ENCODE measurements at regions not wholly inside any gene's neighbourhood (a gene's known extent, or its start where the extent isn't known, plus 50 kb on each side); places are given as distances from the start of the nearest gene placed in this dataset.

DNA sequence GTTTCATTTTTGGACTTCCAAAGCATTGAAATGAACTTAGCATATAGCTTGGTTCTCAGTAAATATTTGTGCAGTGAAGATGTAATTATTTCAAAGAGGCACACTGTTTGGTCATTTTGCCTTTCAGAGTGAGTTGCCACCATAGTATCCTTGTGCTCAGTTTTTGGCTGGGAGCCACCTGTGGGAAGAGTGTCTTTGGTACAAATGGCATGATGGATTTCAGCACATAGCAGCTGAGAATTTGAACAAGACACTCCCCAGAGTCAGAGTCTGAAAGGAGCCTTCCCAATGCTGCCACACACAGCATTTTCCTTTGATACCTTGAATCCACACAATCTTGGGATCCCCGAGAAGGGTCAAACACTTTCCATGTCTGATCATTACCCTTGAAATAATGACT, 897.2 kb upstream of the ARPP21 start:
- no peak for TF ChIP-seq CTCF (IDR thresholded peaks at IDR 0.05; ENCODE audit: insufficient read depth, low read length)
- H3K4me3 ChIP-seq (ENCODE audit: low read depth, low read length) = no peak overlapping the region
- DNase-seq (ENCODE audit: low read depth) = no peak

DNA sequence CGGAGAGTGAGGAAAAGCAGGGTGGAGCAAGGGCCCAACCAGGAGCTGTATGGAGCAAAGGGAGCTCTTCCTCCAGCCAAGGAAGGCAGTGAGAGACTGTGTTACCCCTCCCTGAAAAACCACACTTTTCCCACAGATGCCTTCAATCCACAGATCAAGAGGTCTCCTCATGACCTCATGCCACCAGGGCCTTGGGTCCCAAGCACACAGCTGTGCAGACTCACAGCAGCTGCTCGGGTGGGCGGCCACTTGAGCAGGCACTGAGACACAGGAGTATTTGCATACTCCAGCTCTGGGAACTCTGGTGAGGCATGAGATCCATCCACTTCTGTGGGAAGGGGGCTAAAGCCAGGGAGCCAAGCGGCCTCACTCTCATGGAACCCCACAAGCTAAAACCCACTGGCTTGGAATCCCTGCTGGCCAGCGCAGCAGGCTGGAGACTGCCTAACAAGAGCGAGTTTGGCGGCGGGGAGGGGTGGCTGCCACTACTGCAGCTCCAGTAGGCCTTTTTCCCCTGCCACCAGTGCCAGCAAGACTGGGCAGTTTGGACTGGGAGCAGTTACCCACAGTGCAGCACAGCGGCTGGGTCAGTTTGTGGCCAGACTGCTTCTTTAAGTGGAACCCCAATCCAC, 880.6 kb upstream of the ARPP21 start:
- H3K4me3 ChIP-seq (ENCODE audit: low read depth, low read length) = no peak overlapping the region
- no peak for DNase-seq (ENCODE audit: low read depth)
- no peak for TF ChIP-seq CTCF (IDR thresholded peaks at IDR 0.05; ENCODE audit: insufficient read depth, low read length)

DNA sequence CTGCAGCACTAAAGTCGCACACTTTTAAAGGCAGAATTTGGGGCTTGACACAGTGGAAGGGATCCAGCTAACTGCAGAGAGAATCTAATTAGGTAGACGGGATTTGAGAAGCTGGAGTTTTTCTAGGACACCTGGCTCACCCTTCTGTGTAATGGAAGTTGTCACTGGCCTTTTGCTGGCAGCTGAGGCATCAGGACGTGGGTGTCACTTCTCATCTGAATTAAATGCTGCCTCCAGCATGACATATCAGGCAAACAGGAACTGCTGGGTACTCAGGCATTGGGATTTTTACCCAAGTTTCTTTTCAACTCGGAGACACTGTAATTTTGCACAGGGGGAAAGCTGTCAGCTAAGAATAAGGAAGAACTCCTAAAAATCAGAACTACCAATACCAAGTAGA, 861.9 kb upstream of the ARPP21 start:
- no peak overlapping the region for H3K4me3 ChIP-seq (ENCODE audit: low read depth, low read length)
- DNase-seq (ENCODE audit: low read depth) = no peak
- no peak for TF ChIP-seq CTCF (IDR thresholded peaks at IDR 0.05; ENCODE audit: insufficient read depth, low read length)

DNA sequence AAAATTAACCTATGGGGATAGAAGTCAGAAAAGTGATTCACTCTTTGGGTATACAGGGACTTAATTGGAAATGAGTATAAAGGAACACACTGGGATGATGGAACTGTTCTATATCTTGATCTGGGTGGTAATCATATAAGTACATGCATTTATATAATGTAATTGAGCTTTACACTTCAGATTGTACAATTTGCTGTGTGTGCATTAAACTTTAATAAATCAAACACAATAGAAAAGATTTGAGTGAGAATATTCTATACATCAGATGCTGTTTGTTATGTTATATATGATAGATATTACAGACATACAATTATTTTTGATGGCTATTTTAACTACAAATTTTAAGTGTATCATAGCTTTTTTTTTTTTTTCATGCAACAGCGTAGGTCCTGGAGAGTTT, 860.2 kb upstream of the ARPP21 start:
- no peak for TF ChIP-seq CTCF (IDR thresholded peaks at IDR 0.05; ENCODE audit: insufficient read depth, low read length)
- DNase-seq (ENCODE audit: low read depth) = no peak
- H3K4me3 ChIP-seq (ENCODE audit: low read depth, low read length) = no peak overlapping the region

GRCh38 chr3:34780294-34780693, 859.0 kb upstream of the ARPP21 start:
- H3K4me3 ChIP-seq (ENCODE audit: low read depth, low read length) = no peak overlapping the region
- TF ChIP-seq CTCF (IDR thresholded peaks at IDR 0.05; ENCODE audit: insufficient read depth, low read length) = no peak
- no peak for DNase-seq (ENCODE audit: low read depth)

DNA sequence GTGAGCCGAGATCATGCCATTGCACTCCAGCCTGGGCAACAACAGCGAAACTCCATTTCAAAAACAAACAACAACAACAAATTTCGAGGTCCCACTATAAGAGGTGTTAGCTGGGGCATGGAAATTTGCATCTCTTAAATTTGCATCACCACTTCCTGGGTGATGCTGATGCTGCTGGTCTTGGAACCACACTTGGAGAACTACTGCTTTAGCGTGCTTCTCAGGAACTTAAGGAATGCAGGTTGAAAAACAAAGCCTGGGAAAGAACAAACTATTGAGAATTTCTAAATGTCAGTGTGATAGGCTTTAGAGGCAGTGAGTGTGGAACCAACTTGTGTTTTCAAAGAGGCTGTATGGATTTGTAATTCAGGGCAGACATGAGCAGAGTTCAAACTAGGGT, 858.4 kb upstream of the ARPP21 start:
- no peak for TF ChIP-seq CTCF (IDR thresholded peaks at IDR 0.05; ENCODE audit: insufficient read depth, low read length)
- peak; percentile 20 for DNase-seq (ENCODE audit: low read depth)
- H3K4me3 ChIP-seq (ENCODE audit: low read depth, low read length) = no peak overlapping the region

- DNase-seq (ENCODE audit: low read depth) = no peak
- H3K4me3 ChIP-seq (ENCODE audit: low read depth, low read length) = no peak overlapping the region
- no peak for TF ChIP-seq CTCF (IDR thresholded peaks at IDR 0.05; ENCODE audit: insufficient read depth, low read length)
Observed at GRCh38 chr3:34782871-34783270, 856.5 kb upstream of the ARPP21 start.
